Prostate gland (tissue), 2 donors: ENCODE measurements at regions not wholly inside any gene's neighbourhood (a gene's known extent, or its start where the extent isn't known, plus 50 kb on each side); places are given as distances from the start of the nearest gene placed in this dataset.

Experiments used
- CTCF ChIP-seq, 4 experiments: fragments of 200-600 bp in 2 of 4; fragments of 450-650 bp in 2 of 4; sonication (generic) in 2 of 4; IDR thresholded peaks; 1 replicate in 3 of 4; 2 replicates in 1 of 4; pipeline ENCODE4 v1.5.1; 2016 to 2019; ENCODE audit warnings: antibody characterized with exemption in 4 of 4, mild to moderate bottlenecking in 2 of 4, moderate library complexity in 2 of 4
- POLR2A ChIP-seq: fragments of 450-650 bp; IDR thresholded peaks from one replicate; pipeline ENCODE4 v1.6.1; 2016; ENCODE audit warnings: antibody characterized with exemption, mild to moderate bottlenecking
- POLR2AphosphoS5 ChIP-seq: sonication (generic); formaldehyde crosslinking; IDR thresholded peaks from one replicate; pipeline ENCODE4 v1.6.1; 2017; ENCODE audit warnings: antibody characterized with exemption

DNA sequence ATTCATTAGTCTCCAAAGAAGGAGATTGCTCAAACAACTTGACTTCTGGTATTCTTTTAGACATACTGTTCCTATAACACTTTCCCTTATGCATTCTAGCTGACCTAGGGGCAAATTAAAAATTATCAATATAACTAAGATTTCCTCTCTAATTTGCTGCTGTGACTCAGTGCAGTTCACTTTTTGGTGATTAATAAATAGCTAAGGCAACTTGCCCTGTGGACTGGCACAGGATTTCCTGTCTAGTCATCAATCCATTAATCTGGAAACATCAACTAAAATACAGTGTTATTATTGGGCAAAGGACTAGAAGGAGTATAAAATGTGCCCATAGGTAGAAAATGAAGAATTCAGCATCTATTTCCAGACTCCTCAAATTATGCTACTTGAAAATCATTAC, 83.5 kb upstream of the SERPINE2 start:
- TF ChIP-seq CTCF (IDR thresholded peaks at IDR 0.05), result no peak
- no peak for TF ChIP-seq POLR2AphosphoS5
- TF ChIP-seq POLR2A, result no peak
